HG02885 (cell line): ENCODE measurements at regions not wholly inside any gene's neighbourhood (a gene's known extent, or its start where the extent isn't known, plus 50 kb on each side); places are given as distances from the start of the nearest gene placed in this dataset.

Experiments used
- ATAC-seq: cut with Tn5 transposase; IDR thresholded peaks from one replicate; pipeline ENCODE4 v1.9.1; 2021; ENCODE audit warnings: mild to moderate bottlenecking; ENCODE audit not compliant: unreplicated experiment, poor library complexity

- ATAC-seq: no peak
Measured at GRCh38 chr18:64240316-64240715, 91.4 kb upstream of the LINC00305 start.

GRCh38 chr18:64238076-64238475 is 89.2 kb upstream of the LINC00305 start:
- no peak for ATAC-seq

GRCh38 chr18:64234321-64234720 is 85.4 kb upstream of the LINC00305 start:
- ATAC-seq: no peak

GRCh38 chr18:64233851-64234250 is 85.0 kb upstream of the LINC00305 start:
- no peak for ATAC-seq

- ATAC-seq: no peak
Measured at GRCh38 chr18:64220941-64221340, 72.1 kb upstream of the LINC00305 start.

GRCh38 chr18:64219517-64219916 is 70.6 kb upstream of the LINC00305 start:
- ATAC-seq: no peak

GRCh38 chr18:64210401-64210949 is 61.6 kb upstream of the LINC00305 start:
- no peak for ATAC-seq

- no peak for ATAC-seq
Measured at GRCh38 chr18:64208516-64208915, 59.6 kb upstream of the LINC00305 start.

GRCh38 chr18:64207820-64208219 is 58.9 kb upstream of the LINC00305 start:
- no peak for ATAC-seq

GRCh38 chr18:64203295-64203694 is 54.4 kb upstream of the LINC00305 start:
- ATAC-seq: peak; percentile 34

- peak; percentile 24 for ATAC-seq
Measured at GRCh38 chr18:64202863-64203262, 54.0 kb upstream of the LINC00305 start.

- ATAC-seq: peak; percentile 64
Measured at GRCh38 chr18:64202210-64202836, 53.4 kb upstream of the LINC00305 start.

- ATAC-seq: no peak
Measured at GRCh38 chr18:64201781-64202180, 52.9 kb upstream of the LINC00305 start.

GRCh38 chr18:64199581-64199980 is 50.7 kb upstream of the LINC00305 start:
- ATAC-seq: no peak
